Activated naive CD8-positive, alpha-beta T cell treated with anti-CD3 and anti-CD28 coated beads, Interleukin-2, amount 10 ng/mL, durations not matched to agents 7 days and 5 days (primary cell): ENCODE measurements at regions not wholly inside any gene's neighbourhood (a gene's known extent, or its start where the extent isn't known, plus 50 kb on each side); places are given as distances from the start of the nearest gene placed in this dataset.

Experiments
- ATAC-seq: fragments of 150-1000 bp; cut with Tn5 transposase; one replicate; pipeline ENCODE4 v1.10.0; 2021; ENCODE audit warnings: low read depth, moderate library complexity
- POLR2A ChIA-PET: fragments of 350-600 bp; sonication (Branson Sonifier 250); formaldehyde crosslinking; loops from one replicate; lab custom pipeline; 2021; ENCODE audit warnings: antibody characterized with exemption; lab: Charles Lee
- DNase-seq: peaks from one replicate; pipeline ENCODE4 v3.0.0; 2021
- H3K27ac Mint-ChIP-seq: one replicate; pipeline ENCODE4 v1.8.0; 2022; ENCODE audit warnings: mild to moderate bottlenecking, mixed read lengths
- H3K27me3 Mint-ChIP-seq: one replicate; pipeline ENCODE4 v1.8.0; 2022; ENCODE audit warnings: mild to moderate bottlenecking, moderate library complexity, mixed read lengths
- H3K36me3 Mint-ChIP-seq: one replicate; pipeline ENCODE4 v1.8.0; 2021; ENCODE audit warnings: mild to moderate bottlenecking, mixed read lengths
- H3K4me1 Mint-ChIP-seq: one replicate; pipeline ENCODE4 v1.8.0; 2021; ENCODE audit warnings: mixed read lengths
- H3K4me3 Mint-ChIP-seq: one replicate; pipeline ENCODE4 v1.8.0; 2022; ENCODE audit warnings: mild to moderate bottlenecking, moderate library complexity, mixed read lengths
- H3K9me3 Mint-ChIP-seq: one replicate; pipeline ENCODE4 v1.8.0; 2021; ENCODE audit warnings: mixed read lengths

DNA sequence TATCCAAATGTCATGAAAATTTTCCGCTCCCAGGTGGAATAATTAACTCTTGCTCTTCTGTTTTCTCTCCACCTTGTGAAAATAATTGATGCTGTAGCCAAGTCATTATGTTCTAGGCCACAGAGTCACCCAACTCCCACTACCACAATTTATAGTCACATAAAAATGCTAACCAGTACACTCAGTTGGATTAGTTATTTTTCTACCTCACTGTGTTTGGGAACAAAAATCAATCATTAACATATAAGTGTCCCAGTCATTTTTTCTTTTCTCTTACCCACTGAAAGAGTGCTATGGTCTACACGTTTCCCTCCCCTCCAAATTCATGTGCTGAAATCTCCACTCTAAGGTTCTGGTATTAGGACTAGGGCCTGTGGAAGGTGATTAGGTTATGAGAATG, 255.6 kb upstream of the LMCD1 start:
- Mint-ChIP-seq H3K4me3 (no peak overlapping the region), H3K27me3 (no peaks in the 10 kb centered on the region), H3K27ac (no peak overlapping the region), H3K36me3 (no peaks in the 10 kb centered on the region), H3K9me3 (peaks cover 3% of the 10 kb centered on the region), H3K4me1 (no peaks in the 10 kb centered on the region)
- DNase-seq (no peak), ATAC-seq (no peak)
- POLR2A ChIA-PET: no interaction called here

DNA sequence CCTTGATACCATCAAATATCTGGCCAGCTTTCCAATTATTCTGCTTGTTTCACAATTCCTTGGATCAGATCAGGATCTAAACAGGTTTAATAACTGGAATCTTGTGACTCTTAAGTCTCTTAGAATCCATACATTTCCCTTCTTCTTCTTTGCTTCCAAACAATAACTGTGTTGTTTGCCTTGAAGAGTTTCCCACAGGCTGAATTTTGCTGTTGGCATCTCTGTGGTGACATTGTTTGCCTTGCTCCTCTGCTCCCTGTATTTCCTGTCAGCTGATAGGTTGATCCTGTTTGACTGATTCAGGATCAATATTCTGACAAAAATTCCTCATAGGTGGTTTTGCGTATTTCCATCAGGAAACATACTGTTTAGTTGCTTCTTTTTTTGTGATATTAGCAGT, 248.4 kb upstream of the LMCD1 start:
- Mint-ChIP-seq H3K36me3 (no peaks in the 10 kb centered on the region), H3K27me3 (no peaks in the 10 kb centered on the region), H3K4me3 (no peak overlapping the region), H3K9me3 (peaks cover 4% of the 10 kb centered on the region), H3K4me1 (no peaks in the 10 kb centered on the region), H3K27ac (no peak overlapping the region)
- POLR2A ChIA-PET: no interaction called here
- DNase-seq (no peak), ATAC-seq (no peak)

DNA sequence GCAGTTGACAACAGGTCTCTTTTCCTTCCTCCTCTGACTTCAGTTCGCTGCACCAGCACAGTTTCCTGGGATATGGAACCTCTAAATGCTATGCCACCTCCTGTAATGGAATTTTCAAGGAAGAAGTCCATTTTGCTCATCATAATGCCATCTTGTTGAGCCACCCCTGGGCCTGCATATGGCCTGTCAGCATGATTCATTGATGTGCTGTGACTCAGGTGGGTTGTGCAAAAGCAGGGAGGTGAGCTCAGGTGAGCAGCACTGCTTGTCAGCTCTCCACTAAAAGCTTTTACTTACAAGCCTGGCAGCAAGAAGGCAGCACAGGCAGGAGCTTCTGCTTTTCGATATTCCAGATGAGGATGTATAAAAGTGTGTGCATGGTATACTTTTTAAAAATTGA, 247.1 kb upstream of the LMCD1 start:
- Mint-ChIP-seq H3K9me3 (peaks cover 4% of the 10 kb centered on the region), H3K27ac (no peak overlapping the region), H3K4me1 (no peaks in the 10 kb centered on the region), H3K4me3 (no peak overlapping the region), H3K27me3 (no peaks in the 10 kb centered on the region), H3K36me3 (no peaks in the 10 kb centered on the region)
- no peak for DNase-seq
- POLR2A ChIA-PET: no interaction called here
- no peak for ATAC-seq

DNA sequence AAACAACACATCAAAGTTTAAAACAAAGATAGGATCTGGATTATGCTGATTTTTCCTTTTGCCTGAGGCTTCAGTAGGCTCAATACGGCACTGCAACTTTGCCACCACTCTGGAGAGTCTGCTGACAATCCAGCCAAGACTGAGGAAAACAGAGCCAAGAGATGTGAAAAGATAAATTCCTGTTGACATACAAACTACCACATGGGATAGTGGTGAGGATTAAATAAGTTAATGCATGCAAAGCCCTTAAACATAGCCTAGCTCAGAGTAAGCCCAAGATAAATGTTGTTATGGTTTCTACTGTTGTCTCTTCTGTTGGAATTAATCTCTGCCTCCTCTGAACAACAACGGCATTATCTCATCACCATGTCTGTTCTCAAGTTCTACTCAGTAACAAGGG, 245.9 kb upstream of the LMCD1 start:
- DNase-seq (no peak), ATAC-seq (no peak)
- Mint-ChIP-seq H3K9me3 (peaks cover 2% of the 10 kb centered on the region), H3K4me1 (no peaks in the 10 kb centered on the region), H3K27ac (no peak overlapping the region), H3K36me3 (no peaks in the 10 kb centered on the region), H3K4me3 (no peak overlapping the region), H3K27me3 (no peaks in the 10 kb centered on the region)
- POLR2A ChIA-PET: no interaction called here

DNA sequence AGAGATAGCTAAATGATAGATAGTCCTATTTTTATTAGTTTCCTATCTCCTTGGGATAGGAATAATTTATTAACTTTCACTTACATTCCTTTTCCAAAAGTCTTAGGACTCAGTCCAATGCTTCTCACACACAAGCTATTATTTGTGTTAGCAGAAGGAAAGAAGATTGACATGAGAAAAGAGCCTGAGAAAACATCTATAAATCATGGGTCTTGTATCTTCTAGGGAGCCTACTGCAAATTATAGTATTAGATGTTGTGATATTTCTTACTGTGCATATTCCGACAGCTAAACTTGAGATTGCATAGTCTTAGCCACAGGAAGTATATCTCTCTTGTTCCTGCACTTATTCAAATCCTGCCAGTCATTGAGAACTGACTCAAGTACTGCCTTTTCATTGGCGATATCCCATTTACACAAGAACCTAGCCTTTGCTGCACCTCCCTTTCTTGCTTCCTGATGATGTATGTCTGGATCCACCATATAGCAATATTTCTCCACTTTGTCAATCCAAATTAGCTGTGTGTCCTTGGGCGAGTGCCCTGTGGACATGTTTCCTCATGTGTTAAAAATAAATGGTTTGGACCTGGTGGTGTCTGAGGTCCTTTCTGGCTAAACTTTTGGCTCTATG, 245.1 kb upstream of the LMCD1 start:
- no peaks in the 10 kb centered on the region for H3K4me1 Mint-ChIP-seq
- H3K4me3 Mint-ChIP-seq: no peak overlapping the region
- POLR2A ChIA-PET: no interaction called here
- peaks cover under 1% of the 10 kb centered on the region for H3K9me3 Mint-ChIP-seq
- no peak for ATAC-seq
- DNase-seq: no peak
- no peaks in the 10 kb centered on the region for H3K36me3 Mint-ChIP-seq
- H3K27me3 Mint-ChIP-seq: no peaks in the 10 kb centered on the region
- H3K27ac Mint-ChIP-seq: no peak overlapping the region

DNA sequence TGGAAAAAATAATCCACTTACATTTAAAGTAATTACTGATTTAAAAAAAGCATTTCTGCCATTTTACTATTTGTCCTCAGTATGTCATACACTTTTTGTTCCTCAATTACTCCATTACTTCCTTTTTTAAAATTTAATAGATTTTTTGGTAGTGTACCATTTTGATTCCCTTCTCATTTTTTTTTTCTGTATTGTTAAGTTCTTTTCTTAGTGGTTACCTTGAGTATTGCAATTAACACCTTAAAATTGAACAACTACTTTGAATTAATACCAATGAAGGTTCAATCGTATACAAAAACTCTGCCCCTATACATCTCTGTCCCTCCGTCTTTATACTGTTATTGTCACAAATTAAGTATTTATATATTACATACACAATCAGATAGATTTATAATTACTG, 240.6 kb upstream of the LMCD1 start:
- POLR2A ChIA-PET: no interaction called here
- H3K9me3 Mint-ChIP-seq: no peaks in the 10 kb centered on the region
- no peaks in the 10 kb centered on the region for H3K4me1 Mint-ChIP-seq
- ATAC-seq (no peak), DNase-seq (no peak)
- H3K27ac Mint-ChIP-seq: no peak overlapping the region
- no peaks in the 10 kb centered on the region for H3K36me3 Mint-ChIP-seq
- H3K27me3 Mint-ChIP-seq: no peaks in the 10 kb centered on the region
- no peak overlapping the region for H3K4me3 Mint-ChIP-seq

DNA sequence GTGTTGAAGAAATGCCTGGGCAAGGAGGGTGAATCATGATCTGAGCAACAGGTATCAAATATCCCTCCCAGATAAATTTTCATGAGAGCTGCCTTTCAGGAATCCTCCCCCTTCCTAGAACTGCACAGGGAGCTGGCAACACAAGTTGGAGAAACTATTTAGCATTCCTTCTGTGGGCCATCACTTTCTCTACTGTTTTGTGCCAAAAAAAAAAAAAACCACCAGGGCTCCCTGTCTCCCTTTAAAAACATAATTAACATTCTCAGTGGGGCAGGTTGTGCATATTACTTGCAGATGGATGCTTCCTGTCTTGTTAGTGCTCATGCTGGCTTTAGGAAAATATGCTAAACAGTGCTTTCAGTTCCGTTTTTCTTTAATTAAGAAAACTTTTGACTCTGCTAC, 234.9 kb upstream of the LMCD1 start:
- DNase-seq (no peak), ATAC-seq (no peak)
- Mint-ChIP-seq H3K27ac (no peak overlapping the region), H3K4me3 (no peak overlapping the region), H3K27me3 (no peaks in the 10 kb centered on the region), H3K9me3 (no peaks in the 10 kb centered on the region), H3K4me1 (no peaks in the 10 kb centered on the region), H3K36me3 (no peaks in the 10 kb centered on the region)
- POLR2A ChIA-PET: no interaction called here

DNA sequence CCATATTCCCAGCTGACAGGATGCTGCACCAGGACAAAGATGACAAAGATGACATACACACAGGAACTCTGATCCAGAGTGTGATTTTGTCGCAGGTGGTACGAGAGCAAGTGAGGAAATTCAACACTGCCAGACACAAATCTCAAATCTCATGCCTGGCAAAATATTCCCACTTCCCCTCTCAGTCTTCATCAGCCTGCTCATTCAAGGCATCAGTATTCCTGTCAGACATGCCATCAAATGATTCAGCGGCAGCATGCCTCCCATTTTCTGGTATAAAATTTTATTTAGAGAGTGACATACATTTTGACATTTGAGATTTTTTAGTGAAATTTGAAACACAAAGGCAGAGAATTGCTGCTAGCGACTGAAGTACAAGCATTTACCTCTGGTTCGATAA, 228.1 kb upstream of the LMCD1 start:
- Mint-ChIP-seq H3K27ac (no peak overlapping the region), H3K36me3 (no peaks in the 10 kb centered on the region), H3K4me1 (no peaks in the 10 kb centered on the region), H3K9me3 (no peaks in the 10 kb centered on the region), H3K4me3 (no peak overlapping the region), H3K27me3 (no peaks in the 10 kb centered on the region)
- DNase-seq (no peak), ATAC-seq (no peak)
- POLR2A ChIA-PET: no interaction called here

DNA sequence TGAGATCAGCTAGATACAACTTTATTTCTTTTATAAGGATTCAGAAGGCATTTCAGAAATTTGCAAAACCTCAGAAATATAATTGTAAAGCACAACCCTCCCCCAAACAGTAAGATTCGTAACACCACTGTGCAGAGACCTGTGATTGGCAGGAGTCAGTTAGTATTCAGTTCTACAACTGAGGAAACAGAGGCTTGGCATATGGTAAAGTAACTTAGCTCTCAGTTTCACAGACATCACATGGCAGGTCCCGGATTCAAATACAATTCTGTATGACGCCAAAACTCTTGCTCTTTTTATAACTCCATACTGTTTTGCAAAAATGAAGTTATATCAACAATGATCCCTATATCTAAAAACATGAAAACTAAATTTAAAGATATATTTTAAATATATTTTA, 225.6 kb upstream of the LMCD1 start:
- no peak for ATAC-seq

DNA sequence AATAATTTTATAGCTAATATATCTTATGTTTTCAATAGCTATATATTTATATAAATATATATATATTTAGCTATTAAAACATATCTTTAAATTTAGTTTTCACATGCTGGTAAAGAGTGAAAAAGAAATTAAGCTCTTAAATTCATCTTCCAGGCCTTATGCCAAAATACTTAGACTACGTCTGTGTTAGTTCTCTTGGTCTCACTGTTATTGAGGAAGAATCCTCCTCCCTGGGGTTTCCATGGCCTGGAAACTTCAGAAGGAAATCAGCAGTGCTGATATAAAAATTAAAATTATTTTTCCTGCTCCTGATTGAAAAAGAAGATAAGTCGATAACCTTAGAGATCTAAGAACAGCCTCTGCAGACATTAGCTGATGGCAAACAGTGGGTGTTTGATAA, 225.1 kb upstream of the LMCD1 start:
- H3K36me3 Mint-ChIP-seq: no peaks in the 10 kb centered on the region
- no peak overlapping the region for H3K4me3 Mint-ChIP-seq
- DNase-seq (no peak), ATAC-seq (no peak)
- H3K4me1 Mint-ChIP-seq: no peaks in the 10 kb centered on the region
- no peak overlapping the region for H3K27ac Mint-ChIP-seq
- no peaks in the 10 kb centered on the region for H3K9me3 Mint-ChIP-seq
- POLR2A ChIA-PET: interaction anchor here (0.6 kb wide), 1 partner anchor 49 kb away, joined by 3 read pairs; no protein-coding TSS in a partner anchor
- no peaks in the 10 kb centered on the region for H3K27me3 Mint-ChIP-seq

More for the DNA sequence above, 225.6 kb upstream of the LMCD1 start:
- Mint-ChIP-seq H3K27ac (no peak overlapping the region), H3K9me3 (no peaks in the 10 kb centered on the region), H3K4me1 (no peaks in the 10 kb centered on the region), H3K36me3 (no peaks in the 10 kb centered on the region), H3K27me3 (no peaks in the 10 kb centered on the region), H3K4me3 (no peak overlapping the region)
- no peak for DNase-seq
- POLR2A ChIA-PET: interaction anchor here (0.6 kb wide), 1 partner anchor 49 kb away, joined by 3 read pairs; no protein-coding TSS in a partner anchor

DNA sequence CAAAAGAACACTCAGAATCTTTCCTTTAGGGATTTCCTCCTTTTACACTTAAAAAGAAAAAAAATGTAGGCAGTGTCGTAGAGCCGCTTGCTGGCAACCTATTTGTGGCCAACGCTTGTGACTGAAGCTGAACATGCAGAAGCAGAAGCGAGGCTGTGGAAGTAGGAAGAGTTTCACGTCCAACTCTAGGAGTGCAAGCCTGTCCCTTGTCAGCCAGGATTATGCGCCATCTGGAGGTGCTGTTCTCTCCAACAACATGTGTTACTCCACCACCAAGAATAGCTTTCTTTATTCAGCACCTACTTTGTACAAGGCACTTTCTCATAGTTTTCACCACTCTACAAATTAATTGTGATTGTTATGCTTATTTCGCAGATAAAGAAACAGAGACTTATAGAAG, 223.2 kb upstream of the LMCD1 start:
- ATAC-seq (no peak), DNase-seq (no peak)
- POLR2A ChIA-PET: no interaction called here
- Mint-ChIP-seq H3K36me3 (no peaks in the 10 kb centered on the region), H3K4me3 (no peak overlapping the region), H3K4me1 (no peaks in the 10 kb centered on the region), H3K27me3 (no peaks in the 10 kb centered on the region), H3K9me3 (no peaks in the 10 kb centered on the region), H3K27ac (no peak overlapping the region)

DNA sequence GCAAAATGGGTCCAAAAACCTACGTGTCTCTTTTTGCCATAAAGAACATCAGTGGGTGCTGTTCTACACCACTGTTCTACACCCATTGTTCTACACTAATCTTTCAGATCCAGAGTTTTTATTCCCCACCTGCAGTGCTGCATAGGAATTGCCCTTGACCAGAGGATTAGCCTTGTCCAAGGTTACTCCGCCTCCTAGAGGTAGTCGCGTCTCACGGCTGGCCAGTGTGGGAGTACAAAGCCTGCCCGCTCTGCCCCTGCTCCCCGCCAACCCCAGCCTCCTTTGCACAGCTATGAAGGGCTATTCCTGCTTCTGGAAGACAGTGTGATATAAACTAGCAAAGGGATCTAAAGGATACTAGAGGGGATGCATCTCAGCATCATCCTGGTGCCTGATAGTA, 222.1 kb upstream of the LMCD1 start:
- H3K27me3 Mint-ChIP-seq: no peaks in the 10 kb centered on the region
- H3K27ac Mint-ChIP-seq: no peak overlapping the region
- H3K9me3 Mint-ChIP-seq: no peaks in the 10 kb centered on the region
- no peaks in the 10 kb centered on the region for H3K36me3 Mint-ChIP-seq
- ATAC-seq (no peak), DNase-seq (no peak)
- POLR2A ChIA-PET: no interaction called here
- H3K4me3 Mint-ChIP-seq: no peak overlapping the region
- H3K4me1 Mint-ChIP-seq: no peaks in the 10 kb centered on the region

DNA sequence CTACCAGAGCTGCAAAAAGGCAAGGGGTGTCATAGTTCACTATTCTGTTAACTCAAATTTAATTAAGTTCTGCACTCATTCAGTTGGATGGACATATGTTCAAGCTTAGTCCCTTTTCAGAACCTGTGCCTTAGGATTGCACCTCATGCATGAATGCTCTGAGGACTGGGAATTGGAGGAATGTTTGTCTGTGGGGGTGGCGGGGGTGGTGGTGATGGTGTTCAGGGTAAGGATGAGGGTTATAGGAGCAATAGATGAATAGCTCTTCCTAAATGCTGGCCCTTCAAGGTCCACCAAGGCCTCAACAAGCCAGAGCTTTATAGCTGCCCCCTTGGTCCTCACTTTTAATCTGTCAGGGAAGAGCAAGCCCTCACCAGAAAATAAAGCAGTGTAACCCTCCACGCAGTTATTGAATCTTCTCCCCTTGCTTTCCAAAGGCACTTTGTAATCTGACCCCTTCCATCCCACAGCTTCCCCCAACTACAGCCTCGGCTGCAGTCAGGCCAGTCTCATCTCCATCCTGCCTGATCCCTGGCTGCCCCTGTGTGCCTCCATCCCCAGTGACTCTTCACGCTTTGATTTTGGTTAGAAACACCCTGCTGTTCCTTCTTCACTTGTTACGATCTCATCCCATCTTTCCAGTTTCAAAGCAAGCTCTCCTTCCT, 221.6 kb upstream of the LMCD1 start:
- DNase-seq (no peak), ATAC-seq (no peak)
- Mint-ChIP-seq H3K9me3 (no peaks in the 10 kb centered on the region), H3K4me1 (no peaks in the 10 kb centered on the region), H3K36me3 (no peaks in the 10 kb centered on the region), H3K4me3 (no peak overlapping the region), H3K27ac (no peak overlapping the region), H3K27me3 (no peaks in the 10 kb centered on the region)
- POLR2A ChIA-PET: no interaction called here

DNA sequence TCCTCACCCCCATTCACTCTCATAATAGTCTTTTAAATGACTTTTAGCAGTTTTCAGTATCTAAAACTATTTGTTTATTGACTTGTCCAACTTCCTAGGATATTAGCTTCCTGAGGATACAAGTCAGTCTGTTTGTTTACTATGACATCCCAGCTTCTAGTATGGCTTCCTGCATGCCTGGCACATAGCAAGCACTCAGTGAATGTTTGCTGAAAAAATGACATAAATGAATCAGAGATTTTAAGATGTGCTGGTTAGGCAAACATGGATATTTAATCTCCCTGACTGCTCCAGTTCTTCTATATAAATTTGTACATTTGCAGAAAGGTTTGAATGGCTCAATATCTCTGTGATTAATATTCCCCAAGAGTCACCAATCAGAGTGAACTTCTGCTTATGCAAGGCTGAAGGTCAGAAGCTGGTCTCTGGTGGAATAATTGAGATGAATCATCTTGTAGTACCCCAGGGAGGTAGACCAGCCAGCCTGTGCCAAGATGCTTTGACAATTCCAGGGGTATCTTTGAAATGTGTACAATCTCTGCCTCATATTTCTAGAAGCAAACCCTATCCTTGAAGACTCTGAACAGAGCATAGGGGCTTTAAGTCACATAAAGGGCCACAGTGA, 219.0 kb upstream of the LMCD1 start:
- no peak overlapping the region for H3K27ac Mint-ChIP-seq
- H3K4me1 Mint-ChIP-seq: no peaks in the 10 kb centered on the region
- DNase-seq (no peak), ATAC-seq (no peak)
- no peaks in the 10 kb centered on the region for H3K9me3 Mint-ChIP-seq
- H3K36me3 Mint-ChIP-seq: no peaks in the 10 kb centered on the region
- POLR2A ChIA-PET: no interaction called here
- H3K27me3 Mint-ChIP-seq: no peaks in the 10 kb centered on the region
- H3K4me3 Mint-ChIP-seq: no peak overlapping the region
